Spleen (tissue), 7 donors: ENCODE measurements at regions not wholly inside any gene's neighbourhood (a gene's known extent, or its start where the extent isn't known, plus 50 kb on each side); places are given as distances from the start of the nearest gene placed in this dataset.

Experiments used
- POLR2A ChIP-seq, 3 donors: fragments of 450-650 bp; IDR thresholded peaks; one replicate each; pipeline ENCODE4 v1.5.1; 2017; ENCODE audit warnings: antibody characterized with exemption in 3 of 3, mild to moderate bottlenecking in 1 of 3
- TF ChIP-seq, protein P1 (sequence below), 11 experiments: fragments of 200-600 bp in 7 of 11; fragments of 450-650 bp in 4 of 11; sonication (generic) in 4 of 11; IDR thresholded peaks in 8 of 11; conservative IDR thresholded peaks in 3 of 11; 1 replicate in 7 of 11; 2 replicates in 4 of 11; pipeline versions ENCODE4 v1.4.0 to v1.8.0; 2016 to 2021; ENCODE audit warnings: antibody characterized with exemption in 11 of 11, inconsistent platforms in 4 of 11, mild to moderate bottlenecking in 1 of 11
- donor health status: DM: no; HTN: no; CAD: no; lungs with moderate emphysema.
- donor health status: DM: no; HTN: no; CAD: no.
- donor health status: DM: no; HTN: no; CAD: no.

DNA sequence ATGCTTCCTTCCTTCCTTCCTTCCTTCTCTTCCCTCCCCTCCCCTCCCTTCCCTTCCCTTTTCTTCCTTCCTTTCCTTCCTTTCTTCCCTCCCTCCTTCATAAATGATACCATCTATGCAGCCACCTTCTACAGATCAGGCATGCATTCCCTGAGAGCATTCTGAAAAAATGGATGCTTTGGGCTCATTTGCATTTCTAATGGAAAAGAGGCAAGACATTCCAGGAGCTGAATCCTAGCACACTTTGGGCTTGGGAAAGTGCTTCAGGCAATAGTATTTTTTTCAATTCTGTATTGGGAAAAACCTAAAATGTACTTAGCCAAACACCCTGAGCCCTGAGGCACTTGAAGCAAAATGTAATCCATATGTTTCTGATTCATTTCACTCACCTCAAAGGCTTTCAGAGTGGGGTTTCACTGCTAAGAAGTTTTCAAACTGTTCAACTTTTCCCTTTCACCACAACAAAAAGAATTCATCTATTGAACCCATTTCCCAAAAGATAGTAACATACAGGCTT is 220.1 kb upstream of the RORA start:
- TF ChIP-seq, protein P1, sequence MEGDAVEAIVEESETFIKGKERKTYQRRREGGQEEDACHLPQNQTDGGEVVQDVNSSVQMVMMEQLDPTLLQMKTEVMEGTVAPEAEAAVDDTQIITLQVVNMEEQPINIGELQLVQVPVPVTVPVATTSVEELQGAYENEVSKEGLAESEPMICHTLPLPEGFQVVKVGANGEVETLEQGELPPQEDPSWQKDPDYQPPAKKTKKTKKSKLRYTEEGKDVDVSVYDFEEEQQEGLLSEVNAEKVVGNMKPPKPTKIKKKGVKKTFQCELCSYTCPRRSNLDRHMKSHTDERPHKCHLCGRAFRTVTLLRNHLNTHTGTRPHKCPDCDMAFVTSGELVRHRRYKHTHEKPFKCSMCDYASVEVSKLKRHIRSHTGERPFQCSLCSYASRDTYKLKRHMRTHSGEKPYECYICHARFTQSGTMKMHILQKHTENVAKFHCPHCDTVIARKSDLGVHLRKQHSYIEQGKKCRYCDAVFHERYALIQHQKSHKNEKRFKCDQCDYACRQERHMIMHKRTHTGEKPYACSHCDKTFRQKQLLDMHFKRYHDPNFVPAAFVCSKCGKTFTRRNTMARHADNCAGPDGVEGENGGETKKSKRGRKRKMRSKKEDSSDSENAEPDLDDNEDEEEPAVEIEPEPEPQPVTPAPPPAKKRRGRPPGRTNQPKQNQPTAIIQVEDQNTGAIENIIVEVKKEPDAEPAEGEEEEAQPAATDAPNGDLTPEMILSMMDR (IDR thresholded peaks at IDR 0.05 in 8 of 11, conservative IDR thresholded peaks at IDR 0.05 in 3 of 11): no peak
- no peak for TF ChIP-seq POLR2A (IDR thresholded peaks at IDR 0.05)
